ENCODE measurements at regions not wholly inside any gene's neighbourhood (a gene's known extent, or its start where the extent isn't known, plus 50 kb on each side); places are given as distances from the start of the nearest gene placed in this dataset.

GRCh38 chr3:105923140-105923539 is 54.3 kb upstream of the CBLB start:
- DNase-seq (ENCODE audit: low spot score): no peak
- FAIRE-seq: no peak

- no peak for DNase-seq (ENCODE audit: low spot score)
- no peak for FAIRE-seq
These were observed 58.9 kb upstream of the CBLB start for GRCh38 chr3:105927741-105928140.

DNA sequence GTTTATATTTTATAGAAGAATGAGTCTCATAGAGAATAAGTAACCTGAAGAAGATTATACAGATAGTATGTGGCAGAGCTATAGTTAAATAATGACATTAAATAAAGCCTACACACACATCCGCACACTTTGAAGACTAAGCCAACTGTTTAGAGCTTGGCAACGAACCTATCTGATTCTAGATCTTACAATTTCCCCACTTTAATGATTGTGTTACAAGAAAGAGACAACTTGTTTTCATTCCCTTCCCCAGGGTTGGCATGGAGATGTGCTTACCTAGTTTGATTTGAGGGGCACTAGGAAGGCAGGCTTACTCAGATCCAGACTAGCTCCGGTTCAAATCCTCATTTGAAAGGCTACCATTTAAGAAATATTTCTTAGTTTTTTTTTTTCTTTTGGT is 61.9 kb upstream of the CBLB start:
- no peak for FAIRE-seq

GRCh38 chr3:105931500-105931899 is 62.7 kb upstream of the CBLB start:
- DNase-seq (ENCODE audit: low spot score): no peak
- FAIRE-seq: no peak

More for the DNA sequence above, 61.9 kb upstream of the CBLB start:
- DNase-seq (ENCODE audit: low spot score): no peak

- DNase-seq (ENCODE audit: low spot score) (no peak), FAIRE-seq (no peak)
These were observed 65.1 kb upstream of the CBLB start for GRCh38 chr3:105933871-105934270.

DNA sequence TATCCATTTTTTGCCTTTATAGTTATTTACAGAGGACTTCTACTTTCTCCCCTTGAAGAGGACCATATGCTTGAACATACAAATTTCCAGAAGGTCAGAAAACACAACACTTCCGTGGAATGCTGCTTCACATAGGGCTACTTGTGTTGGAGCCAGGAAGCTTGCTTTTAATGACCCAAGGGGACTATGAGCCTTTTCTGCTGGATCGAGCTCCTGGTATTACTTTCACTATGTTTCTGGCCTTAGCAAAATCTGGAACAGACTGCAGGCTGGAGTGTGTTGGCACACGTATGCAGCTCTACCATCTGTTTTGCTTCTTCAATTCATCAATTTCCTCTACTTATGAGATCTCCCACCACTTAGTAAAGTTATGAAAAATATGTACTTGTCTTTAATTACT is 69.3 kb upstream of the CBLB start:
- no peak for DNase-seq (ENCODE audit: low spot score)

GRCh38 chr3:105938806-105939205 is 70.0 kb upstream of the CBLB start:
- FAIRE-seq (no peak), DNase-seq (ENCODE audit: low spot score) (no peak)

More for the DNA sequence above, 69.3 kb upstream of the CBLB start:
- FAIRE-seq: no peak

- peak; percentile 35 for DNase-seq (ENCODE audit: low spot score)
- no peak for FAIRE-seq
These were observed 75.5 kb upstream of the CBLB start for GRCh38 chr3:105944276-105944675.

DNA sequence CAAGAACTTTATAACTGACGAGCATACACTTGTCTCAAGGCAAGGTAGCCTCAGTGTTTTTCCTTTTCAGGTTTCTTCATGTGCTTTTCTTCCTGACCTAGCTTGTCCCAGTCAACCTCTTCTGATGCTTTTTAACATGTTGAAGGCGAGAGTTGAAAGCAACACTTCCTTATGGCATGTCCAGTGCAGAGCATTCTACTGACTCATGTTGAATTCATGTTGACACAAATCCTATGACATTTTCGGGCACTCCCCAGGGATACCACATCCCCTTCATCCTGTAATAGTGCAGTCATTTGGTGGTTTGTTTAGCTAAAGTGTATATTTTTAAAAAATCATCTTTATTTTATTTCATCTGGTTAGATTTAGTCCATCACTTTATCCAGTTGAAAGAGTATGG is 75.9 kb upstream of the CBLB start:
- no peak for FAIRE-seq
- peak; percentile 60 for DNase-seq (ENCODE audit: low spot score)

- no peak for DNase-seq (ENCODE audit: low spot score)
- no peak for FAIRE-seq
These were observed 79.3 kb upstream of the CBLB start for GRCh38 chr3:105948101-105948500.

- FAIRE-seq (no peak), DNase-seq (ENCODE audit: low spot score) (no peak)
These were observed 82.2 kb upstream of the CBLB start for GRCh38 chr3:105950881-105951600.

DNA sequence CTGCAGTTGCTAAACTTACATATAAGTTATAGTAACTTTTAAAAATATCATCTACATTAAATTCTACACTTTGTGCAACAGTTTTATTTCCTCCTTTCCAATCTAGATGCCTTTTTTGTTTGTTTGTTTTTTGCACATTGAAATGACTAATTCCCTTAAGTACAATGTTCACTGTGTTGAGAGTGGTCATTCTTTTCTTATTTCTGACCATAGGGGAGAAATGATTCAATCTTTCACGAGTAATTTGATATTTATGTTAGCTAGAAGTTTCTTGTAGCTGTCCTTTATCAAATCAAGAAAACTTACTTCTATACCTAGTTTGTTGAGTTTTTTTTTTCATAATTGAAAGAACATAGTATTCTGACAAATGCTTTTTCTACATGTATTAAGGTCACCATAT is 85.0 kb upstream of the CBLB start:
- DNase-seq (ENCODE audit: low spot score) (no peak), FAIRE-seq (no peak)

GRCh38 chr3:105956306-105956705 is 87.5 kb upstream of the CBLB start:
- FAIRE-seq (no peak), DNase-seq (ENCODE audit: low spot score) (no peak)

DNA sequence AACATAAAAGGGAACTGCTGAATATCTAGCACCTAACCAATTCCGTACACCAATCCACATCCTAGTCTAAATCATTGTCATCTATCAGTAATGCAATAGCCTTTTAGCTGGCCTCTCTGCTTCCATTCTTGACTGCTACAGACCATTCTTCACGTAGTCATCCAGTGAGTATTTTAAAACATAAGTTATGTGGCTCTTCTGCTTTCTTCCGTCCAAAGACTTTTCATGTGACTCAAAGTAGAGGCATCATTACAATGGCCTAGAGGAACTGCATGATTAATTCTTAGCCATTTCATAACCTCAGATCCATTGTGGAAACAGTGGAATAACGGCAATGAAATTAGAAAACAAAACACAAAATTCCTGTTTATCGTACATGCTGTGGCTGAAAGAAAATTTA is 88.9 kb upstream of the CBLB start:
- DNase-seq (ENCODE audit: low spot score): no peak
- no peak for FAIRE-seq

GRCh38 chr3:105958237-105959000 is 89.6 kb upstream of the CBLB start:
- DNase-seq (ENCODE audit: low spot score) (no peak), FAIRE-seq (no peak)

DNA sequence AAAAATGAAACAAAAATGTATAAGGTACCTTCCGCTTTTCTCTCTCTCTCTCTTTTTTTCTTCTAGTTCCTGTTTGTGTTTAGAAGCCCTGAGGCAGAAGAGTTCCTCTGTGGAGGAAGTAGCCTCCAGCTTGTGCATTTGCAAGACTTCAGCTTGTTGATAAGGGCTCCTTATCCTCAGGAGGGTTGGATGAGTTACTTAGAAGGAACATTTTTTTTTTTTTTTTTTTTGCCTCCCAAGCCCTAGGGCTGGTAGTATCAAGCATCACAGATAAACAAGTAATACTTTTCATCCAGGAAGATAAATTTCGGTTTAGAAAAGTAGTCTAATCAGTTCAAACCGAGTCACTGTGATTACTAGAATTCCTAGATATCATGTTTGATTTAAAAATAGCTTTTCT is 91.0 kb upstream of the CBLB start:
- FAIRE-seq (no peak), DNase-seq (ENCODE audit: low spot score) (no peak)

DNA sequence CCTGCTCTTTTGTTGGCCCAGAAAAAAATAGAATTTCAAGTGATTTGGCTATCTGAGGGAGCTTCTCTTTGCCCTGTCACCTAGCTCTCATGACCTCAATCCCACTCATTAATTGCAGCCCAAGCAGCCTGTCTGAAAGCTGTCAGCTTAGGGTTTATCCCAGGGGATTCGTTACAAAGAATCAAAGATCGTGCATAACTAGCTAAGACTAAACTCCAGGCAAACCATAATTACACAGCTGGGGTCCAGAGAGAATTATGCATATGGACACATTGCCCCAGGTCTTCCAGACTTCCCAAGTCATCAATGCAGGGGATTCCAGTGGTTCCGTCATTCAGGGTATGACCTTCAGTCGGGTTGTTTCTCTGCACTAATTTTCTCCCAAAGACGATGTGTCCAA is 91.6 kb upstream of the CBLB start:
- DNase-seq (ENCODE audit: low spot score): no peak
- FAIRE-seq: no peak

DNA sequence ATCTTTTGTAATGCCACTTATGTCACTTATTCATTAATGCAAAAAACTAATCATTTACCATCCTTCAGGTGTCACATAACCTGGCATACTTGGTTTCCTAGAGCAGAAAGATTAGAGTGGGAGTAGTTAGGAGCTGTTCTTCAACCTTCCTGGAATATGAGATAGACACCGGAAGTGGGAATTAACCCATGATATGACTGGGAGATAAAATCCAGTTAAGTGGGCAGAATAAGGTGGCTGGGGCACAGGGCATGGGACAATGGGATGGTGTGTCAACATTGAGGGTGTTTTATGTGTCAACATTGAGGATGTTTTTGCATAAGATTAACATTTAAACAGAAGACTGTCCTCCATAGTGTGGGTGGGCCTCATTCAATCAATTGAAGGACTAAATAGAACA is 94.3 kb upstream of the CBLB start:
- DNase-seq (ENCODE audit: low spot score) (no peak), FAIRE-seq (no peak)

DNA sequence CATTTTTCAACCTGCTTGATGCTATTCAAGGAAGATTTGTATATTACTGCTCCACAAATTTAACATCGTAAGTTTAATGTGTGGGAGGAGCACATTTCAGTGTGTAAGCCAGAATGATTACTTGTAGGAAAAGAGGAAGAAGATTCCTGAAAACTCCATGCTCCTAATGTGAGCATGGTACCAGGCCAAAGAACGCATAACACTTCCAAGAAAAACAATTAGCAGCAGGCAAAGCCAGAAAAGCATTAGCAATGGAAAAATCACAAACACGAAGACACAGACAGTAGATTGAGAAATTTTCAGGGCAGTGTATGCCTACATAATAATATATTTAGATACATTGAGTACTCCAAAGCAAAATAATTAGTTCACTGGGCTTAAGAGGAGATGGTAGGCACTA is 96.6 kb upstream of the CBLB start:
- DNase-seq (ENCODE audit: low spot score) (no peak), FAIRE-seq (no peak)

- no peak for FAIRE-seq
- no peak for DNase-seq (ENCODE audit: low spot score)
These were observed 98.3 kb upstream of the CBLB start for GRCh38 chr3:105967117-105967516.

DNA sequence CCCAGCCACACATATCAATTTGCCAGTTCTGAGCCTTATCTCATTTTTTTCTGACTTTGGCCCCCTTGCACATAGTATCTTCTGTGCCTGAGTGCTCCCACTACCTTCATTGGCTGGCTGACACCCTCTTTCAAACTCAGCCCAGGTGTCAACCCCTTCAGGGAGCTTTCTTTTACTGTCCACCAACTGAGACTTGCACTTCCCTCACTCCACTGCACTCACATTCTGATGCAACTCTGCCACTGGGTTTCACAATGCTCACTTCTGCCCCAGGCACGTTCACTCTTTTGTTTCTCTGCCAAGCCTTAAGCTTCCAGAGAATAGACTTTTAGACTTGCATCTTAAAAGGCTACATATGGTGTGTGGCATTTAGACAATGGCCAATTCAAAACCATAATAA is 101.5 kb upstream of the CBLB start:
- no peak for DNase-seq (ENCODE audit: low spot score)
- FAIRE-seq: no peak

GRCh38 chr3:105972069-105972468 is 103.3 kb upstream of the CBLB start:
- DNase-seq (ENCODE audit: low spot score): no peak
- FAIRE-seq: no peak

GRCh38 chr3:105974381-105974780 is 105.6 kb upstream of the CBLB start:
- no peak for FAIRE-seq

More at GRCh38 chr3:105974381-105974780, 105.6 kb upstream of the CBLB start:
- DNase-seq (ENCODE audit: low spot score): no peak
